Thyroid gland (tissue), 4 donors: ENCODE measurements at regions not wholly inside any gene's neighbourhood (a gene's known extent, or its start where the extent isn't known, plus 50 kb on each side); places are given as distances from the start of the nearest gene placed in this dataset.

Experiments used
- DNase-seq, 2 donors: peaks; one replicate each; pipeline ENCODE4 v3.0.0-alpha.2; 2019
- H3K27ac ChIP-seq, 3 donors: fragments of 200-600 bp; sonication (generic); 1 replicate in 2 of 3; 2 replicates in 1 of 3; pipeline ENCODE4 v1.5.1; 2016 to 2019; ENCODE audit warnings: mild to moderate bottlenecking in 1 of 3, moderate library complexity in 1 of 3
- H3K27me3 ChIP-seq: fragments of 200-600 bp; sonication (generic); one replicate; pipeline ENCODE4 v1.5.1; 2019
- H3K36me3 ChIP-seq, 2 donors: fragments of 200-600 bp; sonication (generic); one replicate each; pipeline ENCODE4 v1.5.1; 2016 to 2019
- H3K4me1 ChIP-seq, 2 donors: fragments of 200-600 bp; sonication (generic); one replicate each; pipeline ENCODE4 v1.5.1; 2017 to 2019
- H3K4me3 ChIP-seq, 3 donors: fragments of 200-600 bp; sonication (generic); replicated peaks in 1 of 3; 1 replicate in 2 of 3; 2 replicates in 1 of 3; pipeline ENCODE4 v1.5.1; 2016; ENCODE audit warnings: mild to moderate bottlenecking in 1 of 3
- H3K9me3 ChIP-seq: fragments of 200-600 bp; sonication (generic); one replicate; pipeline ENCODE4 v1.5.1; 2017
- POLR2A ChIP-seq, 2 donors: fragments of 450-650 bp; IDR thresholded peaks; one replicate each; pipeline ENCODE4 v1.6.1; 2017; ENCODE audit warnings: antibody characterized with exemption in 2 of 2, mild to moderate bottlenecking in 2 of 2, moderate library complexity in 1 of 2
- WGBS, 2 donors: methylation state at CpG; one replicate each; pipeline ENCODE4 v1.1.5; 2017; 5-methylcytosine and 5-hydroxymethylcytosine counted together
- intact Hi-C: fragments of 100-400 bp; cut with DNase I; formaldehyde crosslinking; loops from one replicate; pipeline ENCODE4 v1.15.1; 2023
- TF ChIP-seq, protein P1 (sequence below), 6 experiments: fragments of 200-600 bp in 3 of 6; fragments of 450-650 bp in 3 of 6; sonication (generic) in 3 of 6; IDR thresholded peaks; one replicate each; pipeline ENCODE4 v1.5.1; 2016 to 2019; ENCODE audit warnings: antibody characterized with exemption in 6 of 6, mild to moderate bottlenecking in 2 of 6, inconsistent platforms in 1 of 6, moderate library complexity in 1 of 6

DNA sequence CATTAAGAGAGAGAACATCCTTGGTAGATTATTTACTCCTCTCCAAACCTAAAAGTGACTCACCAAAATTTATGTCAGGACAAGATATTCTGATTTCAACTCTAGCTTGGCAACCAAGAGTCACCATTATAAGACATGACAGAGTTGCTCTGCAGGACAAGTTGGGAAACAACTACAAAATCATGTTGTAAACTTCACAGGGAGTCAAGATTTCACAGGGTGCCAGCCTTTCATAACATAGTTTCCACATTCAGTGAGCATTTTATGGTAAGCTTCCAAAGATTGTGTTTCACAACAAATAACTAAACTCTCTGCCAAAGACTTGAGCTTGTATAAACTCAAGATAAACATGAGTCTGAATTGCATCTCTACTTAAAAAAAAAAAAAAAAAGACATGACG, 121.0 kb upstream of the DIAPH2 start:
- Histone ChIP-seq H3K9me3 (no peaks in the 10 kb centered on the region), H3K27me3 (no peaks in the 10 kb centered on the region), H3K4me1 (no peaks in the 10 kb centered on the region), H3K27ac (no peak overlapping the region), H3K4me3 (no peak overlapping the region), H3K36me3 (no peaks in the 10 kb centered on the region)
- intact Hi-C loops, result no loop called here
- WGBS, 2 donors, result 25 to 32% methylated on average over 1 of the region's 1 CpG
- no peak for DNase-seq
- no peak for TF ChIP-seq POLR2A (IDR thresholded peaks at IDR 0.05)
- TF ChIP-seq, protein P1, sequence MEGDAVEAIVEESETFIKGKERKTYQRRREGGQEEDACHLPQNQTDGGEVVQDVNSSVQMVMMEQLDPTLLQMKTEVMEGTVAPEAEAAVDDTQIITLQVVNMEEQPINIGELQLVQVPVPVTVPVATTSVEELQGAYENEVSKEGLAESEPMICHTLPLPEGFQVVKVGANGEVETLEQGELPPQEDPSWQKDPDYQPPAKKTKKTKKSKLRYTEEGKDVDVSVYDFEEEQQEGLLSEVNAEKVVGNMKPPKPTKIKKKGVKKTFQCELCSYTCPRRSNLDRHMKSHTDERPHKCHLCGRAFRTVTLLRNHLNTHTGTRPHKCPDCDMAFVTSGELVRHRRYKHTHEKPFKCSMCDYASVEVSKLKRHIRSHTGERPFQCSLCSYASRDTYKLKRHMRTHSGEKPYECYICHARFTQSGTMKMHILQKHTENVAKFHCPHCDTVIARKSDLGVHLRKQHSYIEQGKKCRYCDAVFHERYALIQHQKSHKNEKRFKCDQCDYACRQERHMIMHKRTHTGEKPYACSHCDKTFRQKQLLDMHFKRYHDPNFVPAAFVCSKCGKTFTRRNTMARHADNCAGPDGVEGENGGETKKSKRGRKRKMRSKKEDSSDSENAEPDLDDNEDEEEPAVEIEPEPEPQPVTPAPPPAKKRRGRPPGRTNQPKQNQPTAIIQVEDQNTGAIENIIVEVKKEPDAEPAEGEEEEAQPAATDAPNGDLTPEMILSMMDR (IDR thresholded peaks at IDR 0.05), result no peak

DNA sequence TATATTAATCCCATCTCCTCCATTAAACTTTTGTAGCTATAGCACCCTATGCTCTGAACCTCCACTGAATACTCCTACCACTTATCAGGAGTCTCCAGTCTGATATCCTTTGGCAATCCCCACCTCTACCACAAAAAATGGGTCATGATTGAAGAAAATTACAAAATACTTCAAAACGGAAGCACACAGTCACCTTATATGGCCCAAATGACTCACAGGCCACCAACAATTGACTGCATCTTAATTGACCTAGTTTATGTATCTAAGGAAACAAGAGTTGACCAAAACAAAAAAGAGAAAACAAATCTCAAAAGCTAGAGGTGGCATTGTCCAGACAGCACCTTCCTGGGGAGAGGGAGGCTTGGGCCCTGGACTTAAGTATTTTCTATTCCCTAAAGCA, 120.0 kb upstream of the DIAPH2 start:
- no peak overlapping the region for H3K27ac ChIP-seq
- TF ChIP-seq POLR2A (IDR thresholded peaks at IDR 0.05), result no peak
- TF ChIP-seq, protein P1 (IDR thresholded peaks at IDR 0.05), result no peak
- H3K36me3 ChIP-seq, result no peaks in the 10 kb centered on the region
- H3K4me1 ChIP-seq, result no peaks in the 10 kb centered on the region
- H3K9me3 ChIP-seq, result no peaks in the 10 kb centered on the region
- H3K27me3 ChIP-seq, result no peaks in the 10 kb centered on the region
- intact Hi-C loops, result no loop called here
- no peak overlapping the region for H3K4me3 ChIP-seq
- WGBS, 2 donors, result 79 to 85% methylated on average over 1 of the region's 1 CpG
- DNase-seq, result no peak

DNA sequence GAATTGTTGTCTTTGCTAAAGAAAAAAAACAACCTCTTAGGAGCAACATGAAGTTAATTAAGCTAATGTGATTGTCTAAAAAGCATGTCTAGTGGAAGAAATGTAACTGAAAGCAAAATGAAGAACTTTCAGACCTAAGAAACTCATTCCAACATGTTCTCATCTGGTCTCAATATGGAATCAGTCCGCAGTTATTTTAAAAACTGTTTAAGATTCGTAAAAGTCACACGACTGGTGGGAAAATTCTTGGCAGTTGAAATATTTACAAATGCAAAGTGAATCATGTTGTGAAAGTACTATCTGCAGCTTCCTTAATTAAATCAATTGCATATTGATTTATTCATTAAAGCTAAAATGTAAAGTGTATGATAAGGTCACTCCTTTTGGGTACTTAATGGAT, 117.8 kb upstream of the DIAPH2 start:
- H3K4me1 ChIP-seq, result no peaks in the 10 kb centered on the region
- 88 to 92% methylated on average over 3 of the region's 3 CpGs for WGBS, 2 donors
- no peaks in the 10 kb centered on the region for H3K9me3 ChIP-seq
- no peaks in the 10 kb centered on the region for H3K36me3 ChIP-seq
- no peaks in the 10 kb centered on the region for H3K27me3 ChIP-seq
- intact Hi-C loops, result no loop called here
- DNase-seq, result no peak
- no peak overlapping the region for H3K4me3 ChIP-seq
- TF ChIP-seq, protein P1 (IDR thresholded peaks at IDR 0.05), result no peak
- no peak for TF ChIP-seq POLR2A (IDR thresholded peaks at IDR 0.05)
- H3K27ac ChIP-seq, result no peak overlapping the region

DNA sequence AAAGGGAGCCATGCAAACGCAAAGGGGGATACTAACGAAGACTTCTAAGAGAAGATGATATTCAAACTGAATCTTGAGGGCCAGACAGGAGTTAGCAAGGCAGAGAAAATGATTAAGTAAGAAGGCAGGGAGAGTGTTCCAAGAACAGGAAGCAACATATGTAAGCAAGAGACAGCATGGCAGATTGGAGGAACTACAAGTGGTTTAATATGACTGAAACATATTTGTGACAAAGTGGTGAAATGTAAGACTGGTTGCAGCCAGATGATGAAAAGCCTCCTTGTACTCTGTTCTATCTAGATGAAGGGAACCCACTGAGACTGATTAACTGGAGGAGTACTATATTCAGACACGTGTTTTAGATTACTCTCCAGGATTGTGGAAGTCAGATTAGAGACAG, 116.6 kb upstream of the DIAPH2 start:
- no peaks in the 10 kb centered on the region for H3K36me3 ChIP-seq
- 86 to 95% methylated on average over 3 of the region's 3 CpGs for WGBS, 2 donors
- intact Hi-C loops, result no loop called here
- no peak overlapping the region for H3K27ac ChIP-seq
- TF ChIP-seq POLR2A (IDR thresholded peaks at IDR 0.05), result no peak
- TF ChIP-seq, protein P1 (IDR thresholded peaks at IDR 0.05), result no peak
- H3K27me3 ChIP-seq, result no peaks in the 10 kb centered on the region
- no peaks in the 10 kb centered on the region for H3K4me1 ChIP-seq
- no peak for DNase-seq
- H3K9me3 ChIP-seq, result no peaks in the 10 kb centered on the region
- H3K4me3 ChIP-seq, result no peak overlapping the region

DNA sequence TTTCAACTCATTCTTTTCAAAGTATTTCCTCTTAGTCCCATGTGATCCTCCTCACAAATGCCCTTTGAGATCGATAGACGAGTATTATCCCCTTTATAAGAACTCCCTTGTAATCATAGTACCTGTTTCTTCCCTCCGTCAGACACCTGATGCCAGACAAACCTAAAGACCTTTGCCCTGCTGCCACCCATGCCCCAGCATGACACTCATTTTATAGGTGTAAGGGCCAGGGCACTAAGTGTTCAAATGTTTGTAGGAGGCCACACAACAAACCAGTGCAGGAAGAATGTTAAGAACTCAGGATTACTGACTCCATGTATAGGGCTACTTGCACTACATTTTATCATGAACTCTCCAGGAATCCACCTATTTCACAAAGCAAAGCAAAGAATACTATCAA, 115.6 kb upstream of the DIAPH2 start:
- Histone ChIP-seq H3K27ac (no peak overlapping the region), H3K4me1 (no peaks in the 10 kb centered on the region), H3K36me3 (no peaks in the 10 kb centered on the region), H3K4me3 (no peak overlapping the region), H3K27me3 (no peaks in the 10 kb centered on the region), H3K9me3 (no peaks in the 10 kb centered on the region)
- WGBS, 2 donors, result 95 to 97% methylated on average over 3 of the region's 3 CpGs
- DNase-seq, result no peak
- intact Hi-C loops, result no loop called here
- TF ChIP-seq, protein P1 (IDR thresholded peaks at IDR 0.05), result no peak
